ENCODE measurements at regions not wholly inside any gene's neighbourhood (a gene's known extent, or its start where the extent isn't known, plus 50 kb on each side); places are given as distances from the start of the nearest gene placed in this dataset.
A peak's percentile ranks its signal among the peaks of the same experiment; 100 is the strongest.

- Histone ChIP-seq H3K4me3 (ENCODE audit: extremely low read depth, insufficient read depth, low read length, poor library complexity, severe bottlenecking) (no peak overlapping the region), H3K9me3 (ENCODE audit: control insufficient read depth, low read length) (no peaks in the 10 kb centered on the region), H3K4me1 (ENCODE audit: control insufficient read depth, insufficient read depth, low read length, poor library complexity, severe bottlenecking) (no peaks in the 10 kb centered on the region), H3K36me3 (ENCODE audit: control insufficient read depth, insufficient read depth, low read length) (no peaks in the 10 kb centered on the region), H3K27ac (ENCODE audit: low read depth, low read length, severe bottlenecking) (no peak overlapping the region)
- WGBS, 2 experiments (ENCODE audit: insufficient coverage in 2 of 2), result no CpG with 5 or more reads among the region's 2 CpGs
Measured at GRCh38 chr12:19981944-19982343, 386.4 kb upstream of the PDE3A start.

DNA sequence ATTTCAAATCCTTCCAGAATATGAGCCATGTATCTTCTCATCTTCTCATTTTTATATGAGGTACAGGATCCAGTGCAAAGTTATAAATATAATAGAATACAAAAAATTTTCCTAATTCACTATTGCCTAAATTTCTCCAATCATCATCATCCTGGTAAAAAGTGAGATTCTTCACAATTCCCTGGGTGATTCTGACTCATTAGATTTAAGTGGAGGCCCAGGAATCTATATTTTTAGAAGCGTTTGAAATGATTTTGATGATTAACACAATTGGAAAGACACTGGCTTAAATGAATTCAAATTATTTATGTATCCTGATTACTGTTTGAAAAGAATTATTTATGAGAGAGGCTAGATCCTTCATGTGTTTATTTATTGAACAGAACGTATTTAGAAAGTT, 380.3 kb upstream of the PDE3A start:
- Histone ChIP-seq H3K36me3 (ENCODE audit: control insufficient read depth, insufficient read depth, low read length) (no peaks in the 10 kb centered on the region), H3K4me3 (ENCODE audit: extremely low read depth, insufficient read depth, low read length, poor library complexity, severe bottlenecking) (no peak overlapping the region), H3K4me1 (ENCODE audit: control insufficient read depth, insufficient read depth, low read length, poor library complexity, severe bottlenecking) (no peaks in the 10 kb centered on the region), H3K9me3 (ENCODE audit: control insufficient read depth, low read length) (no peaks in the 10 kb centered on the region), H3K27ac (ENCODE audit: low read depth, low read length, severe bottlenecking) (no peak overlapping the region)
- 91 to 100% methylated on average over 1 to 2 of the region's 2 CpGs for WGBS, 2 experiments (ENCODE audit: insufficient coverage in 2 of 2)

- WGBS, 2 experiments (ENCODE audit: insufficient coverage in 2 of 2), result 78 to 87% methylated on average over 2 to 3 of the region's 3 CpGs
- Histone ChIP-seq H3K27ac (ENCODE audit: low read depth, low read length, severe bottlenecking) (no peak overlapping the region), H3K4me1 (ENCODE audit: control insufficient read depth, insufficient read depth, low read length, poor library complexity, severe bottlenecking) (no peaks in the 10 kb centered on the region), H3K36me3 (ENCODE audit: control insufficient read depth, insufficient read depth, low read length) (no peaks in the 10 kb centered on the region), H3K9me3 (ENCODE audit: control insufficient read depth, low read length) (no peaks in the 10 kb centered on the region), H3K4me3 (ENCODE audit: extremely low read depth, insufficient read depth, low read length, poor library complexity, severe bottlenecking) (no peak overlapping the region)
Measured at GRCh38 chr12:19988459-19988873, 379.9 kb upstream of the PDE3A start.

DNA sequence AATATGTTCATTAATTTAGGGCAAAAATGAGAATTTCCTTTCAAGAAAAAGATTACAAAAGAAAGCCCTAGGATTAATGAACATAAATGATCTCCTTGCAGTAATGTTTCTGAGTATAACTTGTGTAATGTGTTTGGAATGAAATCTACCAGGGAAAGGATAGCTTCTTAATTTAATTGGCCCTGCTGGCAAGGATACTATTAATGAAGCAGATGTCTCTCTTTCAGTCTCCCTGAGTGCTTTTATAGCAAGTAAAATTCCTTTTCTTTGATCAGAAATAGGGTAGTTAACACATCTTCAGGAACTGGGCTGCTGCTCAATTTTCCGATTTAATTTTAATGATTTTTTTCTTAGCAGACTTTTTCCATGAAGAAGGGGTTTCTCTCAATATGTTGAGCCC, 379.4 kb upstream of the PDE3A start:
- H3K4me1 ChIP-seq (ENCODE audit: control insufficient read depth, insufficient read depth, low read length, poor library complexity, severe bottlenecking), result no peaks in the 10 kb centered on the region
- no CpG with 5 or more reads among the region's 1 CpG for WGBS, 2 experiments (ENCODE audit: insufficient coverage in 2 of 2)
- no peaks in the 10 kb centered on the region for H3K36me3 ChIP-seq (ENCODE audit: control insufficient read depth, insufficient read depth, low read length)
- no peak overlapping the region for H3K4me3 ChIP-seq (ENCODE audit: extremely low read depth, insufficient read depth, low read length, poor library complexity, severe bottlenecking)
- H3K9me3 ChIP-seq (ENCODE audit: control insufficient read depth, low read length), result no peaks in the 10 kb centered on the region
- no peak overlapping the region for H3K27ac ChIP-seq (ENCODE audit: low read depth, low read length, severe bottlenecking)

DNA sequence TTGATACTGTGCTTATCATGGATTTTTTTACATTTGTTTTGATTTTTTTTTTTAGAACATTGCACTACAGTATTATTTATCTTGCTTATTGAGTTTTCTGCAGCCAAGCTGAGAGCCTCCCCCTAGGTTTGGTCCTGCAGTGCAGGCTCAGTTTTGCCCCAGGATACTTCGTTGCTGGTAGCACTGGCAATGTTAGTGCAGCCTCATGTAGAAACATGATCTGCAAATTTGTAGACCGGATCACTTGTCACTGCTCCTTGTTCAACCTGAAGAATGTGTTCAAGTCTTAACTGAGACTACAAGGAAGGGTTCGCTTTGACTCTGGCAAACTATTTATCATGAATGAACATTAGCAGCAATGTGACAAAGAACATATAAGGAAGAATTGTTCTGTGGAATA, 377.2 kb upstream of the PDE3A start:
- Histone ChIP-seq H3K27ac (ENCODE audit: low read depth, low read length, severe bottlenecking) (no peak overlapping the region), H3K36me3 (ENCODE audit: control insufficient read depth, insufficient read depth, low read length) (no peaks in the 10 kb centered on the region), H3K9me3 (ENCODE audit: control insufficient read depth, low read length) (no peaks in the 10 kb centered on the region), H3K4me1 (ENCODE audit: control insufficient read depth, insufficient read depth, low read length, poor library complexity, severe bottlenecking) (no peaks in the 10 kb centered on the region), H3K4me3 (ENCODE audit: extremely low read depth, insufficient read depth, low read length, poor library complexity, severe bottlenecking) (no peak overlapping the region)
- WGBS, 2 experiments (ENCODE audit: insufficient coverage in 2 of 2), result 79 to 91% methylated on average over 2 to 3 of the region's 3 CpGs

DNA sequence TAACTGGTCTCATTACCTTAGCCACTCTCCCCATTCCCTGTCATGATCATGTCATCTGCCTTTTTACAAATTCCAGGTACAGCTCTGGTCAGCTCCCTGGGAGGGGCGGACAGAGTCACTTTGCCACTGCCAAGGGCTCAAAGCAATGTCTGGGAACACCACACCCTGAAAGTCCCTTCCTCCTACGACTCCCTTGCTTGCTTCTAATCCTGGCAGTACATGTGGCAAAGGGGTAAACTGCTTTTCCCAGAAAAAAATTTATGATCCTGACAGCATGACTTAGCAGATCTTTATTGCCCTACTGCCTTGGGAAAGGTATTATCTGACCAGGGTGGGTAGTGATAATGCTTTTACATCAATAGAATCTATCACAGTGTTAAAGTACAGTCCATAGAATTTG, 376.0 kb upstream of the PDE3A start:
- no peak overlapping the region for H3K27ac ChIP-seq (ENCODE audit: low read depth, low read length, severe bottlenecking)
- WGBS, 2 experiments (ENCODE audit: insufficient coverage in 2 of 2), result 87% methylated on average over 2 of the region's 2 CpGs; no CpG with 5 or more reads in 1 of the 2 experiments
- no peaks in the 10 kb centered on the region for H3K9me3 ChIP-seq (ENCODE audit: control insufficient read depth, low read length)
- H3K4me1 ChIP-seq (ENCODE audit: control insufficient read depth, insufficient read depth, low read length, poor library complexity, severe bottlenecking), result no peaks in the 10 kb centered on the region
- H3K36me3 ChIP-seq (ENCODE audit: control insufficient read depth, insufficient read depth, low read length), result no peaks in the 10 kb centered on the region
- H3K4me3 ChIP-seq (ENCODE audit: extremely low read depth, insufficient read depth, low read length, poor library complexity, severe bottlenecking), result no peak overlapping the region

- Histone ChIP-seq H3K9me3 (ENCODE audit: control insufficient read depth, low read length) (no peaks in the 10 kb centered on the region), H3K4me3 (ENCODE audit: extremely low read depth, insufficient read depth, low read length, poor library complexity, severe bottlenecking) (no peak overlapping the region), H3K36me3 (ENCODE audit: control insufficient read depth, insufficient read depth, low read length) (no peaks in the 10 kb centered on the region), H3K4me1 (ENCODE audit: control insufficient read depth, insufficient read depth, low read length, poor library complexity, severe bottlenecking) (peaks cover 8% of the 10 kb centered on the region), H3K27ac (ENCODE audit: low read depth, low read length, severe bottlenecking) (no peak overlapping the region)
Measured at GRCh38 chr12:19994968-19995367, 373.4 kb upstream of the PDE3A start.

DNA sequence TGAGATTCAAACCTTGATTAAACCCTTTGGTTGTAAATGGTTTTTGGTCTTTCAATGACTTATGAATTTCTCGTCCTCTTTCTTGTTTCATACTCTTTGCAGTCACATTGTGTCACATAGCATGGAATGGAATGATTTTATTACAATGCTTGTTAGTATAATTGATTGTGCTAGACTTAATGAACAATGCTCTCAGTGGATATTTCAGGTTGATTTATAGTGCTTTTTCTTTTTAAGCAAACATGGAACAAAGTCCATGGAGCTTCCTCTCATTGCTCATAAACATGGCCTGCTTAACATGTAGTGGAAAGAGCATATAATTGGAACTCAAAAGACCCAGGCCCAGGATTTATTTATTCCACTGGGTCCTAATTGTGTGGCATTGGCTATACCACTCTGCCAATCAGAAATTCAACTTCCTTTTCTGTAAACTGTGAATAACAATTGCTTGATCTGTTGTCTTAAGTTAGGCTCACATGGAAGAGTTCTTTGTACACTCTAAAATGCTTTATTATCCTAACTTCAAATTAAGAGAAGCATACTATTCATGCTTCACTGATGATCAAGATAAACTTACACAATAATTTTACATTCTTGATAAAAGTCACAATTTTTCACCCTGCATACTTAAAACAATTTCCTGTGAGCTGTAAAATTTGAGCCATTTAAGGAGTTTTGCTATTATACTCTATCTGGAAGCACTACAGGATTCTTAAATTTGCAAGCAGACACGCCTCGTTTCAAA, 370.5 kb upstream of the PDE3A start:
- WGBS, 2 experiments (ENCODE audit: insufficient coverage in 2 of 2), result 100% methylated on average over 2 of the region's 3 CpGs; no CpG with 5 or more reads in 1 of the 2 experiments
- Histone ChIP-seq H3K4me1 (ENCODE audit: control insufficient read depth, insufficient read depth, low read length, poor library complexity, severe bottlenecking) (peaks cover 18% of the 10 kb centered on the region), H3K9me3 (ENCODE audit: control insufficient read depth, low read length) (peaks cover 3% of the 10 kb centered on the region), H3K36me3 (ENCODE audit: control insufficient read depth, insufficient read depth, low read length) (no peaks in the 10 kb centered on the region), H3K4me3 (ENCODE audit: extremely low read depth, insufficient read depth, low read length, poor library complexity, severe bottlenecking) (no peak overlapping the region), H3K27ac (ENCODE audit: low read depth, low read length, severe bottlenecking) (no peak overlapping the region)

DNA sequence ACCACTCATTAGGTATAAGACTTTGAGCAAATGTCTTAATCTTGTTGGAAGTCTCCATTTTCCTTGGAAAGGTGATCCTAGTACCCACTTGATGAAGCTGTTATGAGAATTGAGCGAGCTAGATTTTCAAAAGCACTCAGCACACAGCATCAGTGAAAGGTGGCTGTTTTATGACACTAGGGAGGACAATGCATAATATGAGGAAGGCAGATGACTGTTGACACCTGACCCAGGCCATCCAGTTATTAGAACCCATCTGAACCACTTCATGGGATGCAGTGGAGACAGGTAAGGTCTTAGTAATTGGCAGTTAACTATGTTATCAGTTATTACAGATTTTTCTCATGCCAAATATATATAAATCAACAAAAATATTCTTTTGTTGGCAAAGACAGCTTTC, 369.9 kb upstream of the PDE3A start:
- no peak overlapping the region for H3K4me3 ChIP-seq (ENCODE audit: extremely low read depth, insufficient read depth, low read length, poor library complexity, severe bottlenecking)
- whole genome bisulfite sequencing, 2 experiments (ENCODE audit: insufficient coverage in 2 of 2), result 100% methylated on average over 1 of the region's 1 CpG; no CpG with 5 or more reads in 1 of the 2 experiments
- no peaks in the 10 kb centered on the region for H3K36me3 ChIP-seq (ENCODE audit: control insufficient read depth, insufficient read depth, low read length)
- H3K9me3 ChIP-seq (ENCODE audit: control insufficient read depth, low read length), result peaks cover 3% of the 10 kb centered on the region
- H3K4me1 ChIP-seq (ENCODE audit: control insufficient read depth, insufficient read depth, low read length, poor library complexity, severe bottlenecking), result peaks cover 18% of the 10 kb centered on the region
- H3K27ac ChIP-seq (ENCODE audit: low read depth, low read length, severe bottlenecking), result no peak overlapping the region

DNA sequence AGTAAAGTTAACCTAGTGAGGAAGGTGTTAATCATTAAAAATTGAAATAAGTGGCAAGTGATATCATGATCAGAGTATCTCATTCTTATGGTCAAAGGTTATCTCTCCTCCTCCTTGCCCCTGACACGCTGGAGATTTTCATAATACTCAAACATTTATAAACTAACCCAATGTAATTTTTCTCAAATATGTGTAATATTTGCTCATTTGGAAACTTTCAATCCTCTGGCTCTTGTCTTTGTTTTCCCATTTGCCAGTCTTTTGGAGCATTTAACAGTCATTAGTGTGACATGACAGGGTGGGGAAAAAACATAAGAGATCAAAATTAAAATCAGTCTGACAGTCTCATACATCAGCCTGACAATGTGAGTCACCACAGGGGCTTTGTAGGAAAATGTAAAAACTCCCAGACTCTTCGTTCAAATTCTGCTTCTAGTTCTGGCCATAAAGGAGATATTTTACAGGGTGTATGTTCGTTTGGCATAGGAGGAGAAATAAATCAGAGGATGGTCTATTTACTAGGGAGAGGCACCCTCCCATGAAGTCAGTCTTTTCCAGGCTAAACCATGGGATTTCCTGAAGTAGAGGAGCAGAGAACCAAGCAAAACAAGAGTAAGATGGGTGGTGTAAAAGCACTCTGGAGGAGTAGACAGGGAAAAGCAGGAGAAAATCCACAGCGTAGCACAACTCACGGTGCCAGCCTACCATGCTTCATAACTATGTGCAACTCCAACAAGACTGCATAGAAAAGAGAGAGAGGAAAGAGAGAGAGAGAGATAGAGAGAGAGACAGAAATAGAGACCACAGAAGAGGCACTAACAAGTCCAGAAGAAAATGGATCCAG, 369.2 kb upstream of the PDE3A start:
- Histone ChIP-seq H3K9me3 (ENCODE audit: control insufficient read depth, low read length) (peaks cover 3% of the 10 kb centered on the region), H3K4me3 (ENCODE audit: extremely low read depth, insufficient read depth, low read length, poor library complexity, severe bottlenecking) (no peak overlapping the region), H3K4me1 (ENCODE audit: control insufficient read depth, insufficient read depth, low read length, poor library complexity, severe bottlenecking) (peaks cover 18% of the 10 kb centered on the region), H3K27ac (ENCODE audit: low read depth, low read length, severe bottlenecking) (peak overlapping the region; percentile 65), H3K36me3 (ENCODE audit: control insufficient read depth, insufficient read depth, low read length) (no peaks in the 10 kb centered on the region)
- 33% methylated on average over 1 of the region's 5 CpGs; no CpG with 5 or more reads in 1 of the 2 experiments for WGBS, 2 experiments (ENCODE audit: insufficient coverage in 2 of 2)

- peak overlapping the region; percentile 65 for H3K27ac ChIP-seq (ENCODE audit: low read depth, low read length, severe bottlenecking)
- no CpG with 5 or more reads among the region's 1 CpG for WGBS, 2 experiments (ENCODE audit: insufficient coverage in 2 of 2)
Measured at GRCh38 chr12:19999805-20000138, 368.6 kb upstream of the PDE3A start.

More at GRCh38 chr12:19999805-20000138, 368.6 kb upstream of the PDE3A start:
- no peaks in the 10 kb centered on the region for H3K36me3 ChIP-seq (ENCODE audit: control insufficient read depth, insufficient read depth, low read length)
- H3K9me3 ChIP-seq (ENCODE audit: control insufficient read depth, low read length), result peaks cover 3% of the 10 kb centered on the region
- no peak overlapping the region for H3K4me3 ChIP-seq (ENCODE audit: extremely low read depth, insufficient read depth, low read length, poor library complexity, severe bottlenecking)
- peaks cover 18% of the 10 kb centered on the region for H3K4me1 ChIP-seq (ENCODE audit: control insufficient read depth, insufficient read depth, low read length, poor library complexity, severe bottlenecking)
